NCI-H82 (cell line): ENCODE measurements at regions not wholly inside any gene's neighbourhood (a gene's known extent, or its start where the extent isn't known, plus 50 kb on each side); places are given as distances from the start of the nearest gene placed in this dataset.

Experiments used
- DNase-seq: peaks from one replicate; lab custom pipeline; 2025; lab: John Stamatoyannopoulos, UW

DNA sequence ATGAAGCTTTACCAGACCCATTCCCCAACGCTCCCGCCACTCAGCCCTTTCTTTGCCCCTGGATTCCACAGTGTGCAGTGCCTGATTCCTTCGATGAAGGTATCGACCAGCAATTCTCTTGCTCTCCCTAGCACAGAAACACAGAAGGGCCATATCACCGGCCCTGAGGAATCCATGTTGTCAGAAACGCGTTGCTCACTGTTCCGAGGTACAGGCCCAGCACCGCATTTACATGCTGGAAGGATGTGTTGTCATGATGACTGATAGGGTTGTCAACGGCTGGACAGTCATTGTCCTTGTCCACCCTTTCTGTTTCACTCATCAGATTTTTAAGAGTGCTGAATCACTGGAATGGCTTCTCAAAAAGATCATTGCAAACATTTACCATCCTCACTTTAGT lies 57.2 kb upstream of the GPR6 start:
- no peak for DNase-seq

DNA sequence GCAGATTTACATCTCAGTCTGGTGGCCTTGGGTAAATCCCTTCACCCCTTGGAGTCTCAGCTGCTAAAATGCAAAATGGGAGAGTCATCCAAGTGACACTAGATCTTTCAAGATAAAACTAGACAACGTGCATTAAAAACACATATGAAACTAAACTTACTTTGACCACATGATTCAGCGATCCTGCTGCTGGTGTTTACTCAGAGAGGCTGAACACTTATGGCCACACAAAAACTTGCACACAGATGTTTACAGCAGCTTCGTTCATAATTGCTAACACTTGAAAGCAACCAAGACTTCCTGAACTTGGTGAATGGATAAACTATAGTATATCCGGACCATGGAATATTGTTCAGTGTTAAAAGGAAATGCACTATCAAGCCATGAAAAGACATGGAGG lies 55.3 kb upstream of the GPR6 start:
- DNase-seq = no peak

- no peak for DNase-seq
These were observed 53.0 kb upstream of the GPR6 start for GRCh38 chr6:109925075-109925474.

- no peak for DNase-seq
These were observed 51.1 kb upstream of the GPR6 start for GRCh38 chr6:109927052-109927451.
